OCI-LY1 (cell line): ENCODE measurements at regions not wholly inside any gene's neighbourhood (a gene's known extent, or its start where the extent isn't known, plus 50 kb on each side); places are given as distances from the start of the nearest gene placed in this dataset.

ENCODE experiments used
- CTCF ChIP-seq: fragments of 200-600 bp; sonication (generic), shearing (Covaris generic); IDR thresholded peaks from 2 replicates; pipeline ENCODE4 v1.5.1; 2017; ENCODE audit warnings: mild to moderate bottlenecking, antibody characterized with exemption, low read length, moderate library complexity, mixed read lengths
- EZH2 ChIP-seq: fragments of 200-600 bp; sonication (generic), shearing (Covaris generic); IDR thresholded peaks from 2 replicates; pipeline ENCODE4 v1.8.0; 2017; ENCODE audit warnings: borderline replicate concordance, mixed run types, mild to moderate bottlenecking, antibody characterized with exemption, low read length, moderate library complexity, mixed read lengths

GRCh38 chr6:44024574-44025219, 102.6 kb downstream of the MRPL14 start:
- TF ChIP-seq CTCF, result no peak
- TF ChIP-seq EZH2, result no peak
